IPS DF 6.9 (cell line): ENCODE measurements at regions not wholly inside any gene's neighbourhood (a gene's known extent, or its start where the extent isn't known, plus 50 kb on each side); places are given as distances from the start of the nearest gene placed in this dataset.

Source experiments
- DNase-seq: peaks from one replicate; pipeline ENCODE4 v3.0.0-alpha.2; 2013; ENCODE audit warnings: low read depth, low spot score
- H3K27ac ChIP-seq: one replicate; pipeline ENCODE4 v1.5.1; 2013; ENCODE audit warnings: low read length, control low read depth
- H3K27me3 ChIP-seq: 2 replicates; pipeline ENCODE4 v1.6.1; 2013; ENCODE audit warnings: mild to moderate bottlenecking, low read length; ENCODE audit not compliant: control insufficient read depth, insufficient read depth
- H3K36me3 ChIP-seq: 2 replicates; pipeline ENCODE4 v1.6.1; 2013; ENCODE audit warnings: low read length; ENCODE audit not compliant: control insufficient read depth, insufficient read depth
- H3K4me1 ChIP-seq: 2 replicates; pipeline ENCODE4 v1.6.1; 2013; ENCODE audit warnings: low read length; ENCODE audit not compliant: control insufficient read depth, insufficient read depth
- H3K4me3 ChIP-seq: 2 replicates; pipeline ENCODE4 v1.5.1; 2013; ENCODE audit warnings: mild to moderate bottlenecking, low read length
- H3K9me3 ChIP-seq: 2 replicates; pipeline ENCODE4 v1.6.1; 2013; ENCODE audit warnings: low read length, inconsistent platforms; ENCODE audit not compliant: control insufficient read depth, insufficient read depth
- WGBS: extraction: QIAGEN DNeasy Blood & Tissue Kit; methylation state at CpG from one replicate; pipeline ENCODE4 v1.1.7; 2013; ENCODE audit warnings: mixed read lengths, missing lambda C conversion rate; ENCODE audit not compliant: insufficient read length, insufficient coverage; 5-methylcytosine and 5-hydroxymethylcytosine counted together

- WGBS = no CpG with 5 or more reads among the region's 19 CpGs
- no peak overlapping the region for H3K4me3 ChIP-seq
- no peaks in the 10 kb centered on the region for H3K36me3 ChIP-seq
- H3K27ac ChIP-seq = no peak overlapping the region
- H3K9me3 ChIP-seq = no peaks in the 10 kb centered on the region
- H3K27me3 ChIP-seq = no peaks in the 10 kb centered on the region
- H3K4me1 ChIP-seq = no peaks in the 10 kb centered on the region
- DNase-seq = no peak
These were observed 191.7 kb upstream of the GSC start for GRCh38 chr14:94961386-94962165.

GRCh38 chr14:94960285-94961001, 190.5 kb upstream of the GSC start:
- Histone ChIP-seq H3K4me3 (no peak overlapping the region), H3K36me3 (no peaks in the 10 kb centered on the region), H3K9me3 (no peaks in the 10 kb centered on the region), H3K27ac (no peak overlapping the region), H3K27me3 (no peaks in the 10 kb centered on the region), H3K4me1 (no peaks in the 10 kb centered on the region)
- no CpG with 5 or more reads among the region's 9 CpGs for WGBS
- DNase-seq = no peak

- no CpG with 5 or more reads among the region's 12 CpGs for WGBS
- no peaks in the 10 kb centered on the region for H3K36me3 ChIP-seq
- no peaks in the 10 kb centered on the region for H3K27me3 ChIP-seq
- H3K4me1 ChIP-seq = no peaks in the 10 kb centered on the region
- no peaks in the 10 kb centered on the region for H3K9me3 ChIP-seq
- no peak for DNase-seq
- no peak overlapping the region for H3K4me3 ChIP-seq
- H3K27ac ChIP-seq = no peak overlapping the region
These were observed 183.8 kb upstream of the GSC start for GRCh38 chr14:94953541-94954260.

- Histone ChIP-seq H3K27me3 (no peaks in the 10 kb centered on the region), H3K4me3 (no peak overlapping the region), H3K9me3 (no peaks in the 10 kb centered on the region; the same call in 1 of the 2 replicates), H3K36me3 (no peaks in the 10 kb centered on the region), H3K4me1 (no peaks in the 10 kb centered on the region), H3K27ac (no peak overlapping the region)
- no peak for DNase-seq
- WGBS = no CpG with 5 or more reads among the region's 7 CpGs
These were observed 182.2 kb upstream of the GSC start for GRCh38 chr14:94952097-94952496.

GRCh38 chr14:94946244-94946643, 176.3 kb upstream of the GSC start:
- no peaks in the 10 kb centered on the region for H3K36me3 ChIP-seq
- no peaks in the 10 kb centered on the region for H3K4me1 ChIP-seq
- no CpG with 5 or more reads among the region's 3 CpGs for WGBS
- H3K9me3 ChIP-seq = no peaks in the 10 kb centered on the region; the same call in 1 of the 2 replicates
- no peak overlapping the region for H3K27ac ChIP-seq
- H3K4me3 ChIP-seq = no peak overlapping the region
- no peaks in the 10 kb centered on the region for H3K27me3 ChIP-seq
- DNase-seq = no peak

GRCh38 chr14:94945615-94946014, 175.7 kb upstream of the GSC start:
- no peak overlapping the region for H3K27ac ChIP-seq
- DNase-seq = no peak
- 0 out of 2 replicates have a peak, but pooled peaks cover 1% of the 10 kb centered on the region for H3K4me1 ChIP-seq
- no peaks in the 10 kb centered on the region for H3K27me3 ChIP-seq
- H3K9me3 ChIP-seq = no peaks in the 10 kb centered on the region; the same call in 1 of the 2 replicates
- H3K36me3 ChIP-seq = no peaks in the 10 kb centered on the region
- WGBS = no CpG with 5 or more reads among the region's 8 CpGs
- H3K4me3 ChIP-seq = no peak overlapping the region

- DNase-seq = no peak
- H3K27ac ChIP-seq = no peak overlapping the region
- H3K27me3 ChIP-seq = no peaks in the 10 kb centered on the region
- WGBS = no CpG with 5 or more reads among the region's 7 CpGs
- H3K4me3 ChIP-seq = no peak overlapping the region
- H3K4me1 ChIP-seq = 0 out of 2 replicates have a peak, but pooled peaks cover 1% of the 10 kb centered on the region
- H3K36me3 ChIP-seq = no peaks in the 10 kb centered on the region
- no peaks in the 10 kb centered on the region; the same call in 1 of the 2 replicates for H3K9me3 ChIP-seq
These were observed 174.8 kb upstream of the GSC start for GRCh38 chr14:94944636-94945258.

- Histone ChIP-seq H3K27ac (no peak overlapping the region), H3K4me1 (0 out of 2 replicates have a peak, but pooled peaks cover 1% of the 10 kb centered on the region), H3K9me3 (no peaks in the 10 kb centered on the region), H3K4me3 (no peak overlapping the region), H3K27me3 (no peaks in the 10 kb centered on the region), H3K36me3 (no peaks in the 10 kb centered on the region)
- WGBS = no CpG with 5 or more reads among the region's 4 CpGs
- DNase-seq = no peak
These were observed 172.7 kb upstream of the GSC start for GRCh38 chr14:94942601-94943000.

- no peak for DNase-seq
- Histone ChIP-seq H3K27me3 (no peaks in the 10 kb centered on the region), H3K36me3 (no peaks in the 10 kb centered on the region), H3K27ac (no peak overlapping the region), H3K9me3 (no peaks in the 10 kb centered on the region), H3K4me3 (no peak overlapping the region), H3K4me1 (peaks cover 1% of the 10 kb centered on the region; the same call in 1 of the 2 replicates)
- no CpG with 5 or more reads among the region's 5 CpGs for WGBS
These were observed 171.4 kb upstream of the GSC start for GRCh38 chr14:94941311-94941710.
